Esophagus squamous epithelium (tissue), 5 donors: ENCODE measurements at regions not wholly inside any gene's neighbourhood (a gene's known extent, or its start where the extent isn't known, plus 50 kb on each side); places are given as distances from the start of the nearest gene placed in this dataset.
"Not testable (repeated sequence)": the region's sequence is repeated elsewhere in the genome, so short reads cannot be mapped to it uniquely, and the experiment has no call there.

Experiments
- DNase-seq: peaks from one replicate; lab custom pipeline; 2025; lab: John Stamatoyannopoulos, UW
- H3K27ac ChIP-seq, 4 donors: fragments of 200-600 bp; sonication (generic); one replicate each; pipeline ENCODE4 v1.5.1; 2016 to 2019; ENCODE audit warnings: mild to moderate bottlenecking in 1 of 4
- H3K27me3 ChIP-seq, 4 donors: fragments of 200-600 bp; sonication (generic); 1 replicate in 3 of 4; 2 replicates in 1 of 4; pipeline versions ENCODE4 v1.5.1 to v1.6.0; 2017 to 2021; ENCODE audit warnings: antibody characterized with exemption in 1 of 4
- H3K36me3 ChIP-seq, 3 donors: fragments of 200-600 bp; sonication (generic); one replicate each; pipeline ENCODE4 v1.5.1; 2016 to 2019
- H3K4me1 ChIP-seq, 3 donors: fragments of 200-600 bp; sonication (generic); one replicate each; pipeline ENCODE4 v1.5.1; 2017 to 2019
- H3K4me3 ChIP-seq, 4 donors: fragments of 200-600 bp; sonication (generic); 1 replicate in 3 of 4; 2 replicates in 1 of 4; pipeline ENCODE4 v1.5.1; 2016 to 2019; ENCODE audit warnings: mild to moderate bottlenecking in 2 of 4, moderate library complexity in 1 of 4
- H3K9me3 ChIP-seq, 3 donors: fragments of 200-600 bp; sonication (generic); one replicate each; pipeline ENCODE4 v1.5.1; 2016 to 2019
- POLR2A ChIP-seq, 4 donors: fragments of 450-650 bp; IDR thresholded peaks; one replicate each; pipeline ENCODE4 v1.6.1; 2017; ENCODE audit warnings: antibody characterized with exemption in 4 of 4, mild to moderate bottlenecking in 4 of 4, moderate library complexity in 3 of 4
- WGBS, 2 donors: methylation state at CpG; one replicate each; pipeline ENCODE4 v1.1.5; 2018; 5-methylcytosine and 5-hydroxymethylcytosine counted together
- intact Hi-C: fragments of 100-400 bp; cut with DNase I; formaldehyde crosslinking; loops from one replicate; pipeline ENCODE4 v1.15.0; 2022
- TF ChIP-seq, protein P1 (sequence below), 6 experiments: fragments of 450-650 bp in 4 of 6; fragments of 200-600 bp in 2 of 6; sonication (generic) in 2 of 6; IDR thresholded peaks; one replicate each; pipeline ENCODE4 v1.5.1; 2016 to 2019; ENCODE audit warnings: antibody characterized with exemption in 6 of 6, mild to moderate bottlenecking in 4 of 6, moderate library complexity in 4 of 6
- donor health status: DM: yes; HTN: yes; CAD: no.

DNA sequence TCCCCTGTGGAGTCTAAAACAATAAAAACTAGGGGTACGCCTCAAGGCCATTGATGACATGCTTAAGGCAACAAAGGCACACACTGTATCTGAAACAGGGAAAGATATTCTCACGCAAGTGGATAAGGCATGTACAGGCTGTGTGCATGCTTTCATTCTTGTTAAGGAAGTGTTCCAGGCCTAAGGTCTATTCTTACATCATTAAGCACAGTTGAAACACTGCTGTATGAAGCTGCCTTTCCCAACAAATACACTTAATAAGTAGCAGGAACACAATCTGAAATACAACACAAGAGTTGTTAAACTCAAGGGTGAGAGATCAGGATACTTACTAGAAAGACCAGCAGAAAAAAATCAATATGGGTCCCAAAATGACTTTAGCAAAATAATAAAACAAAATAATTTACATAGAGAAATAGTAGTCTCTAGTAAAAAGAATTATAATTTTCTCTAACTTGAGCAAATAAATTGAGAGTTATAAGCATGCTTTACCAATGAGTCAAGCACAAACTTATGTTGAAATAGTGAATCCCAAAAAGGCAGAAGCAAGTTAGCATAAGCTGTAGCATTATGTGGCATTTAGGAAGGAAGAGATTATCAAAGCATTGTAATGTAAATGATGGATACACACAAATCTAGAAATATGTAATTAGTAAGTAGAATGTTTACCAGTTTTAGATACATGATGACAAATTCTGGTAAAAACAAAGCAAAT, 796.9 kb downstream of the SLITRK1 start:
- H3K27ac ChIP-seq, result no peak overlapping the region
- DNase-seq, result no peak
- 85 to 90% methylated on average over 2 of the region's 2 CpGs for WGBS, 2 donors
- H3K4me3 ChIP-seq, result no peak overlapping the region
- no peaks in the 10 kb centered on the region for H3K36me3 ChIP-seq
- TF ChIP-seq, protein P1, sequence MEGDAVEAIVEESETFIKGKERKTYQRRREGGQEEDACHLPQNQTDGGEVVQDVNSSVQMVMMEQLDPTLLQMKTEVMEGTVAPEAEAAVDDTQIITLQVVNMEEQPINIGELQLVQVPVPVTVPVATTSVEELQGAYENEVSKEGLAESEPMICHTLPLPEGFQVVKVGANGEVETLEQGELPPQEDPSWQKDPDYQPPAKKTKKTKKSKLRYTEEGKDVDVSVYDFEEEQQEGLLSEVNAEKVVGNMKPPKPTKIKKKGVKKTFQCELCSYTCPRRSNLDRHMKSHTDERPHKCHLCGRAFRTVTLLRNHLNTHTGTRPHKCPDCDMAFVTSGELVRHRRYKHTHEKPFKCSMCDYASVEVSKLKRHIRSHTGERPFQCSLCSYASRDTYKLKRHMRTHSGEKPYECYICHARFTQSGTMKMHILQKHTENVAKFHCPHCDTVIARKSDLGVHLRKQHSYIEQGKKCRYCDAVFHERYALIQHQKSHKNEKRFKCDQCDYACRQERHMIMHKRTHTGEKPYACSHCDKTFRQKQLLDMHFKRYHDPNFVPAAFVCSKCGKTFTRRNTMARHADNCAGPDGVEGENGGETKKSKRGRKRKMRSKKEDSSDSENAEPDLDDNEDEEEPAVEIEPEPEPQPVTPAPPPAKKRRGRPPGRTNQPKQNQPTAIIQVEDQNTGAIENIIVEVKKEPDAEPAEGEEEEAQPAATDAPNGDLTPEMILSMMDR (IDR thresholded peaks at IDR 0.05), result no peak
- TF ChIP-seq POLR2A (IDR thresholded peaks at IDR 0.05), result no peak
- H3K27me3 ChIP-seq, result no peaks in the 10 kb centered on the region
- intact Hi-C loops, result no loop called here
- no peaks in the 10 kb centered on the region for H3K4me1 ChIP-seq
- peaks cover 0 to 3% (median 0%) of the 10 kb centered on the region in 3 donors for H3K9me3 ChIP-seq

DNA sequence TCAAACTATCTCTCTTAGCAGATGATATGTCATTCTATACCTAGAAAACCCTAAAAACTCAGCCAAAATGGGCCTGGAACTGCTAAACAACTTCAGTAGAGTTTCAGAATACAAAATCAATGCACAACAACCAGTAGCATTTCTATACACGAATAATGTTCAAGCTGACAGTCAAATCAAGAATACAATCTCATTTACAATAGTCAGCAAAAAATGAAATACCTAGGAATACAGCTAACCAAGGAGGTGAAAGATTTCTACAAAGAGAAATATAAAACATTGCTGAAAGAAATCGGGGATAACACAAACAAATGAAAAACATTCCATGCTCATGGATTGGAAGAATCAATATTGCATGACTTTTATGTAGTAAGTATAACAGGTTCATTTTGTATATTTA, 804.8 kb downstream of the SLITRK1 start:
- no peak for DNase-seq
- Histone ChIP-seq H3K27ac (no peak overlapping the region), H3K36me3 (no peaks in the 10 kb centered on the region), H3K4me3 (no peak overlapping the region), H3K27me3 (no peaks in the 10 kb centered on the region), H3K9me3 (peaks cover 0 to 4% (median 0%) of the 10 kb centered on the region in 3 donors), H3K4me1 (no peaks in the 10 kb centered on the region)
- intact Hi-C loops, result no loop called here
- TF ChIP-seq, protein P1 (IDR thresholded peaks at IDR 0.05), result no peak
- no peak for TF ChIP-seq POLR2A (IDR thresholded peaks at IDR 0.05)
- WGBS, 2 donors, result 69 to 81% methylated on average over 2 of the region's 2 CpGs

GRCh38 chr13:83073930-83074329, 808.3 kb downstream of the SLITRK1 start:
- not testable (repeated sequence) for DNase-seq

GRCh38 chr13:83065108-83065507, 817.2 kb downstream of the SLITRK1 start:
- TF ChIP-seq, protein P1 (IDR thresholded peaks at IDR 0.05), result no peak
- TF ChIP-seq POLR2A (IDR thresholded peaks at IDR 0.05), result no peak
- H3K4me1 ChIP-seq, result no peaks in the 10 kb centered on the region
- H3K4me3 ChIP-seq, result no peak overlapping the region
- H3K27ac ChIP-seq, result peak overlapping the region in 1 of 4 donors; percentile 19
- no peak for DNase-seq
- H3K27me3 ChIP-seq, result no peaks in the 10 kb centered on the region
- intact Hi-C loops, result no loop called here
- no peaks in the 10 kb centered on the region for H3K9me3 ChIP-seq
- no peaks in the 10 kb centered on the region for H3K36me3 ChIP-seq
- WGBS, 2 donors, result 24% methylated on average over 3 of the region's 3 CpGs

More at GRCh38 chr13:83073930-83074329, 808.3 kb downstream of the SLITRK1 start:
- H3K9me3 ChIP-seq, intact Hi-C loops, H3K27me3 ChIP-seq, H3K27ac ChIP-seq, H3K36me3 ChIP-seq, H3K4me1 ChIP-seq, H3K4me3 ChIP-seq: not testable (repeated sequence)

GRCh38 chr13:83057119-83057518, 825.2 kb downstream of the SLITRK1 start:
- no peak for DNase-seq
- H3K27me3 ChIP-seq, result no peaks in the 10 kb centered on the region
- TF ChIP-seq POLR2A (IDR thresholded peaks at IDR 0.05), result no peak
- TF ChIP-seq, protein P1 (IDR thresholded peaks at IDR 0.05), result no peak
- no peaks in the 10 kb centered on the region for H3K36me3 ChIP-seq
- intact Hi-C loops, result no loop called here
- H3K27ac ChIP-seq, result no peak overlapping the region
- H3K4me1 ChIP-seq, result no peaks in the 10 kb centered on the region
- 89 to 97% methylated on average over 1 of the region's 1 CpG for WGBS, 2 donors
- no peak overlapping the region for H3K4me3 ChIP-seq
- no peaks in the 10 kb centered on the region for H3K9me3 ChIP-seq
